B cell (primary cell): ENCODE measurements at regions not wholly inside any gene's neighbourhood (a gene's known extent, or its start where the extent isn't known, plus 50 kb on each side); places are given as distances from the start of the nearest gene placed in this dataset.

Experiments
- ATAC-seq: fragments of 200-7000 bp; cut with Tn5 transposase; one replicate; pipeline ENCODE4 v1.10.0; 2021; ENCODE audit warnings: low read depth, mild to moderate bottlenecking, moderate number of reproducible peaks, moderate library complexity
- CTCF ChIA-PET: fragments of 350-600 bp; sonication (Branson Sonifier 250); formaldehyde crosslinking; loops from one replicate; lab custom pipeline; 2021; ENCODE audit warnings: antibody characterized with exemption, inconsistent platforms; lab: Charles Lee
- POLR2A ChIA-PET: fragments of 350-600 bp; sonication (Branson Sonifier 250); formaldehyde crosslinking; loops from one replicate; lab custom pipeline; 2021; ENCODE audit warnings: antibody characterized with exemption; lab: Charles Lee
- DNase-seq: peaks from one replicate; pipeline ENCODE4 v3.0.0; 2013
- H2AFZ ChIP-seq: 2 replicates; pipeline ENCODE4 v1.6.1; 2012; ENCODE audit warnings: mild to moderate bottlenecking, low read depth, low read length; ENCODE audit not compliant: insufficient read depth, poor library complexity, severe bottlenecking
- H3K27ac ChIP-seq, 2 donors: 1 replicate in 1 of 2; 2 replicates in 1 of 2; pipeline ENCODE4 v1.5.1; 2012 to 2013; ENCODE audit warnings: low read length in 2 of 2, mild to moderate bottlenecking in 2 of 2, moderate library complexity in 1 of 2
- H3K27me3 ChIP-seq, 4 experiments: fragments of 200-600 bp in 1 of 4; sonication (generic) in 1 of 4; replicated peaks in 1 of 4; 1 replicate in 2 of 4; 2 replicates in 2 of 4; pipeline versions ENCODE4 v1.6.1 to v1.7.0; 2013 to 2016; ENCODE audit warnings: low read length in 3 of 4, mild to moderate bottlenecking in 2 of 4, mixed read lengths in 1 of 4, moderate library complexity in 1 of 4; ENCODE audit not compliant: insufficient read depth in 4 of 4, control insufficient read depth in 3 of 4; ENCODE audit errors: control extremely low read depth in 1 of 4
- H3K36me3 ChIP-seq, 2 experiments: replicated peaks in 1 of 2; 1 replicate in 1 of 2; 2 replicates in 1 of 2; pipeline versions ENCODE4 v1.6.1 to v1.7.1; 2013; ENCODE audit warnings: low read length in 1 of 2; ENCODE audit not compliant: insufficient read depth in 2 of 2, control insufficient read depth in 1 of 2; ENCODE audit errors: control extremely low read depth in 1 of 2, extremely low read depth in 1 of 2
- H3K4me1 ChIP-seq, 2 donors: fragments of 200-600 bp in 1 of 2; sonication (generic) in 1 of 2; 1 replicate in 1 of 2; 2 replicates in 1 of 2; pipeline versions ENCODE4 v1.5.1 to v1.6.1; 2013 to 2017; ENCODE audit warnings: low read length in 2 of 2; ENCODE audit not compliant: control insufficient read depth in 2 of 2, insufficient read depth in 2 of 2
- H3K4me2 ChIP-seq: replicated peaks from 2 replicates; pipeline ENCODE3; 2012; ENCODE audit warnings: mild to moderate bottlenecking, low read depth, low read length; ENCODE audit not compliant: poor library complexity, severe bottlenecking
- H3K4me3 ChIP-seq, 5 experiments: fragments of 200-600 bp in 1 of 5; sonication (generic) in 1 of 5; 1 replicate in 3 of 5; 2 replicates in 2 of 5; pipeline versions ENCODE4 v1.5.1 to v1.7.0; 2011 to 2016; ENCODE audit warnings: low read length in 4 of 5, mild to moderate bottlenecking in 4 of 5, low read depth in 2 of 5, control low read depth in 1 of 5, moderate library complexity in 1 of 5; ENCODE audit not compliant: insufficient read depth in 1 of 5; ENCODE audit errors: control extremely low read depth in 1 of 5, extremely low read depth in 1 of 5
- H3K79me2 ChIP-seq: fragments of 200-600 bp; sonication (generic); one replicate; pipeline ENCODE4 v1.6.0; 2016; ENCODE audit warnings: low read length; ENCODE audit not compliant: control insufficient read depth, insufficient read depth
- H3K9ac ChIP-seq: fragments of 200-600 bp; sonication (generic); 2 replicates; pipeline ENCODE4 v1.6.1; 2017; ENCODE audit warnings: mild to moderate bottlenecking, low read length, moderate library complexity
- H3K9me3 ChIP-seq, 3 donors: one replicate each; pipeline versions ENCODE4 v1.6.1 to v1.7.1; 2013; ENCODE audit warnings: low read length in 2 of 3; ENCODE audit not compliant: control insufficient read depth in 2 of 3, insufficient read depth in 1 of 3; ENCODE audit errors: control extremely low read depth in 1 of 3
- H4K20me1 ChIP-seq: 2 replicates; pipeline ENCODE4 v1.6.0; 2012; ENCODE audit warnings: mild to moderate bottlenecking, low read length; ENCODE audit not compliant: insufficient read depth, control insufficient read depth, poor library complexity, severe bottlenecking
- H3K27ac Mint-ChIP-seq: one replicate; pipeline ENCODE4 v1.8.0; 2021; ENCODE audit warnings: mixed read lengths
- H3K27me3 Mint-ChIP-seq: one replicate; pipeline ENCODE4 v1.8.0; 2021; ENCODE audit warnings: mixed read lengths
- H3K4me1 Mint-ChIP-seq: one replicate; pipeline ENCODE4 v1.8.0; 2021; ENCODE audit warnings: mixed read lengths
- H3K4me3 Mint-ChIP-seq: one replicate; pipeline ENCODE4 v1.8.0; 2021; ENCODE audit warnings: mixed read lengths
- H3K9me3 Mint-ChIP-seq: one replicate; pipeline ENCODE4 v1.8.0; 2022; ENCODE audit warnings: mixed read lengths; ENCODE audit not compliant: insufficient read depth
- EZH2 ChIP-seq: IDR thresholded peaks from 2 replicates; pipeline ENCODE4 v1.6.1; 2012; ENCODE audit warnings: borderline replicate concordance, low read depth, mild to moderate bottlenecking, moderate library complexity, low read length; ENCODE audit not compliant: insufficient read depth, poor library complexity, severe bottlenecking
- WGBS: methylation state at CpG from one replicate; pipeline ENCODE4 v1.1.5; 2013; ENCODE audit warnings: missing lambda C conversion rate; ENCODE audit not compliant: insufficient coverage; 5-methylcytosine and 5-hydroxymethylcytosine counted together
- intact Hi-C: fragments of 100-400 bp; cut with micrococcal nuclease; formaldehyde crosslinking; loops from one replicate; pipeline ENCODE4 v1.10.0; 2022
- TF ChIP-seq, protein P1 (sequence below): fragments of 200-600 bp; IDR thresholded peaks from one replicate; pipeline ENCODE4 v1.8.0; 2022; ENCODE audit warnings: antibody characterized with exemption, mild to moderate bottlenecking

DNA sequence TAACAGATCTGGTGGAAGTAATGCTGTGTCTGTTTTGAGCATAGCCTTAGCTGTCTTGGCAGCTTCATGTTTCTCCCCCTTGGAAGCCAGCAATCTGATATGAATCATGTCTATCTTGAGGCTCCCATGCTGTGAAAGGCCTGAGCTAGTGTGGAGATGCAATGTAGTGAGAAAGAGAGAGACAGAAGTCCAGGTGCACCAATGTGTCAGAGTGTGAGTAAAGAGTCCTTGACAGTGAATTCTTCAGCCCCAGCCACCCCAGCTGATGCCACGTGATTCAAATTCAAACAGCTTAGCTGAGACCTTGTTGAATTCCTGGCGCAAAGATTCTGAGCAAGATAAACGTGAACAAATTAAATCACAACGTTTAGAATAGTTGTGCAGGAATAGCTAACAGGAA is 704.2 kb downstream of the EDEM1 start:
- no peak overlapping the region for H2AFZ ChIP-seq
- no peaks in the 10 kb centered on the region for H3K79me2 ChIP-seq
- Mint-ChIP-seq H3K4me3 (no peak overlapping the region), H3K4me1 (no peaks in the 10 kb centered on the region), H3K27me3 (no peaks in the 10 kb centered on the region), H3K9me3 (no peaks in the 10 kb centered on the region), H3K27ac (no peak overlapping the region)
- POLR2A ChIA-PET, result no interaction called here
- H3K36me3 ChIP-seq, result no peaks in the 10 kb centered on the region
- H3K27ac ChIP-seq, result no peak overlapping the region
- H3K9me3 ChIP-seq, result peaks cover 0 to 1% (median 0%) of the 10 kb centered on the region in 3 donors
- no peak for DNase-seq
- H4K20me1 ChIP-seq, result no peaks in the 10 kb centered on the region
- TF ChIP-seq EZH2, result no peak
- TF ChIP-seq, protein P1, sequence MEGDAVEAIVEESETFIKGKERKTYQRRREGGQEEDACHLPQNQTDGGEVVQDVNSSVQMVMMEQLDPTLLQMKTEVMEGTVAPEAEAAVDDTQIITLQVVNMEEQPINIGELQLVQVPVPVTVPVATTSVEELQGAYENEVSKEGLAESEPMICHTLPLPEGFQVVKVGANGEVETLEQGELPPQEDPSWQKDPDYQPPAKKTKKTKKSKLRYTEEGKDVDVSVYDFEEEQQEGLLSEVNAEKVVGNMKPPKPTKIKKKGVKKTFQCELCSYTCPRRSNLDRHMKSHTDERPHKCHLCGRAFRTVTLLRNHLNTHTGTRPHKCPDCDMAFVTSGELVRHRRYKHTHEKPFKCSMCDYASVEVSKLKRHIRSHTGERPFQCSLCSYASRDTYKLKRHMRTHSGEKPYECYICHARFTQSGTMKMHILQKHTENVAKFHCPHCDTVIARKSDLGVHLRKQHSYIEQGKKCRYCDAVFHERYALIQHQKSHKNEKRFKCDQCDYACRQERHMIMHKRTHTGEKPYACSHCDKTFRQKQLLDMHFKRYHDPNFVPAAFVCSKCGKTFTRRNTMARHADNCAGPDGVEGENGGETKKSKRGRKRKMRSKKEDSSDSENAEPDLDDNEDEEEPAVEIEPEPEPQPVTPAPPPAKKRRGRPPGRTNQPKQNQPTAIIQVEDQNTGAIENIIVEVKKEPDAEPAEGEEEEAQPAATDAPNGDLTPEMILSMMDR, result no peak
- CTCF ChIA-PET, result no interaction called here
- WGBS, result no CpG with 5 or more reads among the region's 4 CpGs
- no peak overlapping the region for H3K9ac ChIP-seq
- ATAC-seq, result no peak
- no peaks in the 10 kb centered on the region for H3K4me1 ChIP-seq
- no peaks in the 10 kb centered on the region for H3K27me3 ChIP-seq
- no peak overlapping the region for H3K4me2 ChIP-seq
- no peak overlapping the region for H3K4me3 ChIP-seq
- intact Hi-C loops, result no loop called here

DNA sequence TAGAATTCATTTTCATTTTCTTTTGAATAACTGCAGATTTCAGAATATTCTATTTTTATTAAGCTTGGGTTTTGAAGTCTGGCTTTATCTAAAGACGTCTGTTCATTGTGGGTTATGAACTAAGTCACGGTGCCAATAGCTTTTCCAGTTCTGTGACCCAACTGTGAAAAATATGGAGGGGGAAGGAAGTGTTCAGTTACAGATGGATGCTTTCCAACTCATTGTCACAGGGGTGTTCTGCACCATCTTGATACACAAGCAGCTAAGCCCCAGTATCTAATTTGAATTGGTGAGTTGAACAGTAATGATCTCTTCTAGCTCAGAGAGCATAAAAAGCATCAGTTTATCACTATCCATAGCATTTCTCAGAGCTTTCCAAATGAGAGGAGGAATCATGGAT is 710.6 kb downstream of the EDEM1 start:
- WGBS, result no CpG with 5 or more reads among the region's 2 CpGs
- Mint-ChIP-seq H3K4me3 (no peak overlapping the region), H3K4me1 (no peaks in the 10 kb centered on the region), H3K27ac (no peak overlapping the region), H3K9me3 (no peaks in the 10 kb centered on the region), H3K27me3 (no peaks in the 10 kb centered on the region)
- no peak overlapping the region for H3K27ac ChIP-seq
- ChIA-PET CTCF (no interaction called here), POLR2A (no interaction called here)
- H3K9ac ChIP-seq, result no peak overlapping the region
- ATAC-seq, result no peak
- H3K36me3 ChIP-seq, result no peaks in the 10 kb centered on the region
- DNase-seq, result no peak
- H2AFZ ChIP-seq, result no peak overlapping the region
- no peaks in the 10 kb centered on the region for H3K27me3 ChIP-seq
- peaks cover 0 to 1% (median 0%) of the 10 kb centered on the region in 3 donors for H3K9me3 ChIP-seq
- H3K79me2 ChIP-seq, result no peaks in the 10 kb centered on the region
- intact Hi-C loops, result no loop called here
- H3K4me3 ChIP-seq, result no peak overlapping the region
- no peaks in the 10 kb centered on the region for H3K4me1 ChIP-seq
- TF ChIP-seq EZH2, result no peak
- TF ChIP-seq, protein P1, result no peak
- H3K4me2 ChIP-seq, result no peak overlapping the region
- no peaks in the 10 kb centered on the region for H4K20me1 ChIP-seq
